Coronary artery (tissue), 2 donors: ENCODE measurements at regions not wholly inside any gene's neighbourhood (a gene's known extent, or its start where the extent isn't known, plus 50 kb on each side); places are given as distances from the start of the nearest gene placed in this dataset.
A peak's percentile ranks its signal among the peaks of the same experiment; 100 is the strongest.

Source experiments
- DNase-seq: peaks from one replicate; pipeline ENCODE4 v3.0.0-alpha.2; 2017; ENCODE audit warnings: low spot score
- H3K27ac ChIP-seq, 2 donors: fragments of 200-600 bp; sonication (generic); one replicate each; pipeline ENCODE4 v1.5.1; 2016 to 2019
- H3K4me3 ChIP-seq: fragments of 200-600 bp; sonication (generic); 2 replicates; pipeline ENCODE4 v1.5.1; 2016; ENCODE audit warnings: mild to moderate bottlenecking, moderate library complexity
- TF ChIP-seq, protein P1 (sequence below): fragments of 200-600 bp; sonication (generic); IDR thresholded peaks from one replicate; pipeline ENCODE4 v1.5.1; 2019; ENCODE audit warnings: antibody characterized with exemption

DNA sequence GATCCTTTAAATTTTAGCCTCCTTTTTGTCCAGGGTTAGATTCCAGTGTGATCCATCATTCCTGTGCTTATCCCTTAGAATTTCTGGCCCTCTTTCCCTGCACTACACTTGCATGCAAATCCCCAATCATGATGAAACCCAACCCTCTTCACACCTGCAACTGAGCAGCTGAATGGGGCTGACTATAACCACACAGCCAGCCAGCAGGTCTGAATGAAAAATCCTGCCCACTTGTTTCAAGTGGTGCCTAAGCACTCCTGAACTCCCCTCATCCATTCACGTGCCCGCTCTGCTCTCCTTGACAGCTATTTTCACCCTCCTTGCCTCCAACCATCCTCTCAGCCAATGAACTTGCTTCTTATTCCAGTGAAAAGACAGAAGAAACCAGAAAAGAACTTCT lies 80.5 kb upstream of the AFF3 start:
- H3K4me3 ChIP-seq: no peak overlapping the region
- no peak for DNase-seq
- no peak overlapping the region for H3K27ac ChIP-seq
- TF ChIP-seq, protein P1, sequence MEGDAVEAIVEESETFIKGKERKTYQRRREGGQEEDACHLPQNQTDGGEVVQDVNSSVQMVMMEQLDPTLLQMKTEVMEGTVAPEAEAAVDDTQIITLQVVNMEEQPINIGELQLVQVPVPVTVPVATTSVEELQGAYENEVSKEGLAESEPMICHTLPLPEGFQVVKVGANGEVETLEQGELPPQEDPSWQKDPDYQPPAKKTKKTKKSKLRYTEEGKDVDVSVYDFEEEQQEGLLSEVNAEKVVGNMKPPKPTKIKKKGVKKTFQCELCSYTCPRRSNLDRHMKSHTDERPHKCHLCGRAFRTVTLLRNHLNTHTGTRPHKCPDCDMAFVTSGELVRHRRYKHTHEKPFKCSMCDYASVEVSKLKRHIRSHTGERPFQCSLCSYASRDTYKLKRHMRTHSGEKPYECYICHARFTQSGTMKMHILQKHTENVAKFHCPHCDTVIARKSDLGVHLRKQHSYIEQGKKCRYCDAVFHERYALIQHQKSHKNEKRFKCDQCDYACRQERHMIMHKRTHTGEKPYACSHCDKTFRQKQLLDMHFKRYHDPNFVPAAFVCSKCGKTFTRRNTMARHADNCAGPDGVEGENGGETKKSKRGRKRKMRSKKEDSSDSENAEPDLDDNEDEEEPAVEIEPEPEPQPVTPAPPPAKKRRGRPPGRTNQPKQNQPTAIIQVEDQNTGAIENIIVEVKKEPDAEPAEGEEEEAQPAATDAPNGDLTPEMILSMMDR: no peak

GRCh38 chr2:100218552-100218951 lies 76.2 kb upstream of the AFF3 start:
- TF ChIP-seq, protein P1: no peak
- no peak overlapping the region for H3K27ac ChIP-seq
- DNase-seq: no peak
- no peak overlapping the region for H3K4me3 ChIP-seq

- TF ChIP-seq, protein P1: no peak
- Histone ChIP-seq H3K4me3 (no peak overlapping the region), H3K27ac (no peak overlapping the region)
Measured at GRCh38 chr2:100217323-100217722, 74.9 kb upstream of the AFF3 start.

DNA sequence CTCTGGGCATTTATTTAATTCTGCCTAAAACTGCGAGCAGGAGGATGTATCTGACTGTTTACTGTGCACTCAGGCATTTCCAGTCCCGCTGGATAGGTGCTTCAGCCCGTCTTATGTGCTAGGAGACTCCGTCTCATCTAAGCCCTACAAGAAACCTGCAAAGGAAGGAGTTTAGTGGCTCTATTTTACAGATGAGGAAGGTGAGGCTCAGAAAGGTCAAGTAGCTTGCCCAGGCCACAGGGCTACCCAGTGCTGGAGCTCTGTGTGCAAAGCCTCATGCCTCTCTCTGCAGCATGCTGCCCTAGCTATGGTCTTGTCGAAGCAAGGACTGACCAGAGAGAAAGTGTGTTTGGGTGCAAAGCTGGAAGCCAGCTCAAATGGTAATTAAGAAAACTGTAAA lies 73.6 kb upstream of the AFF3 start:
- Histone ChIP-seq H3K27ac (no peak overlapping the region), H3K4me3 (no peak overlapping the region)
- no peak for DNase-seq
- TF ChIP-seq, protein P1: no peak

More at GRCh38 chr2:100217323-100217722, 74.9 kb upstream of the AFF3 start:
- no peak for DNase-seq

GRCh38 chr2:100215371-100215770 lies 73.0 kb upstream of the AFF3 start:
- peak overlapping the region in 1 of 2 donors; percentile 21 for H3K27ac ChIP-seq
- H3K4me3 ChIP-seq: no peak overlapping the region
- DNase-seq: no peak
- TF ChIP-seq, protein P1: no peak

GRCh38 chr2:100214265-100214971 lies 72.0 kb upstream of the AFF3 start:
- DNase-seq: no peak

DNA sequence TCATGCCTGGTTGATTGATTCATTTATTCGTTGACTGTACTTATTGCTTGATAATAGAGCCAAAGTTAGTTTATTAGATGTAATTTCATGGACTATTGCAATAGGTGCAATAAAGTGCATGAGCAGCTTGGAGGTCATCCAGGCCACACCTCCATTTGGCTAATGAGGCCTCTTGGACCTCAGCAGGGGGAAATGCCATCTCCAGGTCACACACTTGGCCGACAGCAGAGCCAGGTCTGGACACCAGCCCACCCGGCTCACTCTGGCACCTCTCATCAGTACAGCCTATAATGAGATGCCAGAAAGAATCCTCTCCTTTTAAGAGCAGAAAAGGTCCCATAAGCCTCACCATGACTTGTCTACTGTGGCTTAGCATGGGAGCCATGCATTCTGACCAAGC lies 71.2 kb upstream of the AFF3 start:
- no peak for DNase-seq
- H3K27ac ChIP-seq: peak overlapping the region; percentile 21 to 78
- H3K4me3 ChIP-seq: no peak overlapping the region
- TF ChIP-seq, protein P1: no peak

More at GRCh38 chr2:100214265-100214971, 72.0 kb upstream of the AFF3 start:
- H3K4me3 ChIP-seq: no peak overlapping the region
- peak overlapping the region; percentile 21 to 78 for H3K27ac ChIP-seq
- TF ChIP-seq, protein P1: no peak
